ENCODE measurements at regions not wholly inside any gene's neighbourhood (a gene's known extent, or its start where the extent isn't known, plus 50 kb on each side); places are given as distances from the start of the nearest gene placed in this dataset.

DNA sequence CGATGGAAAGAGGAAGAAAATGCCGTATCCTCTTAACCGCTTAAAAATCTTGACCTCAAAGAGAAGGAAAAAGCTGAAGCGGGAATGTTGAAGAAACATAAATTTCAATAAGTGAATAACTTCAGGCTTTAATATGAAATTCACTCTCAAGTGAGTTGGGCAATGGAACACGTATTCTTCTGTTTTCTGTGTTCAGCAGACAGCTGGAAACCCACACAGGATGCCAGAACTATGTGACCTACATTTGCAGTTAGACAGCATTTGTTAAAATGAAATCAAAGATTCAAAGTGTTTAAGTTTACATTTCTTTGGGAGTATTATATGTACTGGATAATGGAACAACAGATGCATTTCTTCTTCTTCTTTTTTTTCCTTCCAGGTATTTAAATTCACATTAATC is 80.5 kb upstream of the SPATS2L start:
- ChIA-PET POLR2A (no interaction called here), CTCF (no interaction called here)
- in situ Hi-C loops (cut with HindIII; ENCODE audit: low pct_unique_long_range_greater_than_20kb, low sequenced_read_pairs) (no loop called here), intact Hi-C loops (cut with micrococcal nuclease; ENCODE audit: unreplicated experiment) (no loop called here)
- H3K27me3 ChIP-seq (ENCODE audit: control insufficient read depth, insufficient read depth, low read length): no peaks in the 10 kb centered on the region
- DNase-seq (ENCODE audit: low read depth, low spot score) (no peak), ATAC-seq (no peak)
- BruUV-seq (replicated peaks): no TSS peak
- no peak overlapping the region for H3K27ac ChIP-seq (ENCODE audit: low read length)
- H3K4me3 ChIP-seq (ENCODE audit: low read depth in 2 of 2, low read length in 2 of 2): no peak overlapping the region
- H3K36me3 ChIP-seq (ENCODE audit: control insufficient read depth, insufficient read depth, low read length): no peaks in the 10 kb centered on the region
- no peaks in the 10 kb centered on the region for H3K4me1 ChIP-seq (ENCODE audit: control insufficient read depth, insufficient read depth, low read length)
- TF ChIP-seq, protein P1, sequence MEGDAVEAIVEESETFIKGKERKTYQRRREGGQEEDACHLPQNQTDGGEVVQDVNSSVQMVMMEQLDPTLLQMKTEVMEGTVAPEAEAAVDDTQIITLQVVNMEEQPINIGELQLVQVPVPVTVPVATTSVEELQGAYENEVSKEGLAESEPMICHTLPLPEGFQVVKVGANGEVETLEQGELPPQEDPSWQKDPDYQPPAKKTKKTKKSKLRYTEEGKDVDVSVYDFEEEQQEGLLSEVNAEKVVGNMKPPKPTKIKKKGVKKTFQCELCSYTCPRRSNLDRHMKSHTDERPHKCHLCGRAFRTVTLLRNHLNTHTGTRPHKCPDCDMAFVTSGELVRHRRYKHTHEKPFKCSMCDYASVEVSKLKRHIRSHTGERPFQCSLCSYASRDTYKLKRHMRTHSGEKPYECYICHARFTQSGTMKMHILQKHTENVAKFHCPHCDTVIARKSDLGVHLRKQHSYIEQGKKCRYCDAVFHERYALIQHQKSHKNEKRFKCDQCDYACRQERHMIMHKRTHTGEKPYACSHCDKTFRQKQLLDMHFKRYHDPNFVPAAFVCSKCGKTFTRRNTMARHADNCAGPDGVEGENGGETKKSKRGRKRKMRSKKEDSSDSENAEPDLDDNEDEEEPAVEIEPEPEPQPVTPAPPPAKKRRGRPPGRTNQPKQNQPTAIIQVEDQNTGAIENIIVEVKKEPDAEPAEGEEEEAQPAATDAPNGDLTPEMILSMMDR (IDR thresholded peaks at IDR 0.05): no peak
- no peak for TF ChIP-seq SIN3A (IDR thresholded peaks at IDR 0.05; ENCODE audit: borderline replicate concordance, insufficient read depth, low read depth, low read length)
- TF ChIP-seq TCF7L2 (IDR thresholded peaks at IDR 0.05; ENCODE audit: low read depth, low read length): no peak
- TF ChIP-seq POLR2AphosphoS5 (IDR thresholded peaks at IDR 0.05; ENCODE audit: low read depth, low read length): no peak
- TF ChIP-seq, protein P2, sequence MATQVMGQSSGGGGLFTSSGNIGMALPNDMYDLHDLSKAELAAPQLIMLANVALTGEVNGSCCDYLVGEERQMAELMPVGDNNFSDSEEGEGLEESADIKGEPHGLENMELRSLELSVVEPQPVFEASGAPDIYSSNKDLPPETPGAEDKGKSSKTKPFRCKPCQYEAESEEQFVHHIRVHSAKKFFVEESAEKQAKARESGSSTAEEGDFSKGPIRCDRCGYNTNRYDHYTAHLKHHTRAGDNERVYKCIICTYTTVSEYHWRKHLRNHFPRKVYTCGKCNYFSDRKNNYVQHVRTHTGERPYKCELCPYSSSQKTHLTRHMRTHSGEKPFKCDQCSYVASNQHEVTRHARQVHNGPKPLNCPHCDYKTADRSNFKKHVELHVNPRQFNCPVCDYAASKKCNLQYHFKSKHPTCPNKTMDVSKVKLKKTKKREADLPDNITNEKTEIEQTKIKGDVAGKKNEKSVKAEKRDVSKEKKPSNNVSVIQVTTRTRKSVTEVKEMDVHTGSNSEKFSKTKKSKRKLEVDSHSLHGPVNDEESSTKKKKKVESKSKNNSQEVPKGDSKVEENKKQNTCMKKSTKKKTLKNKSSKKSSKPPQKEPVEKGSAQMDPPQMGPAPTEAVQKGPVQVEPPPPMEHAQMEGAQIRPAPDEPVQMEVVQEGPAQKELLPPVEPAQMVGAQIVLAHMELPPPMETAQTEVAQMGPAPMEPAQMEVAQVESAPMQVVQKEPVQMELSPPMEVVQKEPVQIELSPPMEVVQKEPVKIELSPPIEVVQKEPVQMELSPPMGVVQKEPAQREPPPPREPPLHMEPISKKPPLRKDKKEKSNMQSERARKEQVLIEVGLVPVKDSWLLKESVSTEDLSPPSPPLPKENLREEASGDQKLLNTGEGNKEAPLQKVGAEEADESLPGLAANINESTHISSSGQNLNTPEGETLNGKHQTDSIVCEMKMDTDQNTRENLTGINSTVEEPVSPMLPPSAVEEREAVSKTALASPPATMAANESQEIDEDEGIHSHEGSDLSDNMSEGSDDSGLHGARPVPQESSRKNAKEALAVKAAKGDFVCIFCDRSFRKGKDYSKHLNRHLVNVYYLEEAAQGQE (IDR thresholded peaks at IDR 0.05; ENCODE audit: insufficient read depth in 1 of 2, low read depth in 2 of 2, low read length in 1 of 2): no peak
- H3K9me3 ChIP-seq (ENCODE audit: control insufficient read depth, insufficient read depth, low read depth, low read length): no peaks in the 10 kb centered on the region

DNA sequence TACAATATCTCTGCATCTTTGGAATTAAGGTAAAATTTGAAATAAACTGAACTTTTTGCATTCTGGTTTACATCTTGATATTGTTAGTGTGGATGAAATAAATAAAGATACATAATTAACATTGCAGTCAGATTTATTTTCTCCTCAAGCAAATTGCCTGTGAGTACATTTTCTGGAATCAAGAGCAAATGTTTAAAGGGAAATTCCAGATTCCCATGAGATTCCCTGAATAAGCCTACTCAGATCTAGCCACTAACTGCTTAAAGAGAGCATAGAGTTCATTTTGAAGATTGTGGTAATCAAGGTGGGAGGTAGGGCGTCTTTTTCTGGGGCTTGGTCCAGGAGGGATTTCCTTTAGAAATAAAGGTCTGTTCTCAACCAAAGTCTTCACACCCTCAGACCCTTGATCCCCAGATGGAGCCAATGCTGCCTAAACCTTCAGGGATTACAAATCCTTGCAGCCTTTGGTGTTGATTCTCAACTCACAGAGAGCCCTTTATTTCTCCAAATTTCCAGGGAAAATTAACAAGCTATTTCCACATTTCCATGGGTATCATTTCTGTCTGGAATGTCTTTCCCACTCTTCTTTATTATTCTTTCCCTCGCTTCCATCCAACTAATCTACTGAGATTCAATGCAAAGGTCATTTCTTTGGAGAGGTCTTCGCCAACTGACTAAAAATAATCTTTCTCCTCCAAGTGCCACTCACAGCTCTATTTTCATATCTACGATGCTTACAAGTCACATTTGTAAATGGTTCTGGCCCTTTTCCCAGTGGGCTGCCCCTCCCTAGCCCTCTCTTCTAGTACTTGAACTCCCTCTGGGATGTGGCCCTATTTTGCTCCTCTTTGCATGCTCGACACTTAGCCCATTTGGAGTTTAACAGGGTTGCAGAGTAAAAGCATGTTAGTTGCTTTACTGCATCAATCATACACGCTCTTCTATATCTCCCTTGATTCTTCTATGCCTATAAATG is 79.8 kb upstream of the SPATS2L start:
- H3K27ac ChIP-seq (ENCODE audit: low read length): no peak overlapping the region
- no peak for ATAC-seq
- no peaks in the 10 kb centered on the region for H3K36me3 ChIP-seq (ENCODE audit: control insufficient read depth, insufficient read depth, low read length)
- H3K9me3 ChIP-seq (ENCODE audit: control insufficient read depth, insufficient read depth, low read depth, low read length): no peaks in the 10 kb centered on the region
- no peaks in the 10 kb centered on the region for H3K4me1 ChIP-seq (ENCODE audit: control insufficient read depth, insufficient read depth, low read length)
- in situ Hi-C loops (cut with HindIII; ENCODE audit: low pct_unique_long_range_greater_than_20kb, low sequenced_read_pairs) (no loop called here), intact Hi-C loops (cut with micrococcal nuclease; ENCODE audit: unreplicated experiment) (no loop called here)
- ChIA-PET POLR2A (no interaction called here), CTCF (interaction anchor here (0.7 kb wide), 1 partner anchor 15 kb away, joined by 5 read pairs; no protein-coding TSS in a partner anchor)
- no peaks in the 10 kb centered on the region for H3K27me3 ChIP-seq (ENCODE audit: control insufficient read depth, insufficient read depth, low read length)
- H3K4me3 ChIP-seq (ENCODE audit: low read depth in 2 of 2, low read length in 2 of 2): no peak overlapping the region
- BruUV-seq (replicated peaks): no TSS peak
- DNase-seq (ENCODE audit: low read depth, low spot score): no peak
- no peak for TF ChIP-seq TCF7L2 (IDR thresholded peaks at IDR 0.05; ENCODE audit: low read depth, low read length)

DNA sequence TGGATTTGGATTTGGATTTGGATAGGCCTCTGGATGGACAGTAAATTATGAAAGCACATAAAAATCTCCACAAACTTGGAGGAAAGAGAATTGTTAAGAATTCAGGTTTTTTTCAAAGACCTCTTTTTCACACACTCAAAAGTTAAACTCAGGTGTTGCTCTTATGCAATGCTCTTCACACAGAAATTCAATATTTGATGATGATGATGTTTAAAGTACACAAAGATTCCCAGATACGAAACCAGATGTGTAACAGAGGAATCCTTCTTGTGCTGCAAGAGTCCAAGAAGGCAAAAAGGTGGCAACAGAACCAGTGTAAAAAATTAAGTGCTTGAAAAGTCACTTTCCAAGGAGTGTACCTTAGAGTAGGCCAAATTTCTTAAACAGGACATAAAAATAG is 75.8 kb upstream of the SPATS2L start:
- H3K27ac ChIP-seq (ENCODE audit: low read length): no peak overlapping the region
- H3K36me3 ChIP-seq (ENCODE audit: control insufficient read depth, insufficient read depth, low read length): no peaks in the 10 kb centered on the region
- ChIA-PET CTCF (no interaction called here), POLR2A (no interaction called here)
- in situ Hi-C loops (cut with HindIII; ENCODE audit: low pct_unique_long_range_greater_than_20kb, low sequenced_read_pairs) (no loop called here), intact Hi-C loops (cut with micrococcal nuclease; ENCODE audit: unreplicated experiment) (no loop called here)
- TF ChIP-seq SIN3A (IDR thresholded peaks at IDR 0.05; ENCODE audit: borderline replicate concordance, insufficient read depth, low read depth, low read length) (no peak), POLR2AphosphoS5 (IDR thresholded peaks at IDR 0.05; ENCODE audit: low read depth, low read length) (no peak), TCF7L2 (IDR thresholded peaks at IDR 0.05; ENCODE audit: low read depth, low read length) (no peak)
- TF ChIP-seq, protein P2 (IDR thresholded peaks at IDR 0.05; ENCODE audit: insufficient read depth in 1 of 2, low read depth in 2 of 2, low read length in 1 of 2): no peak
- TF ChIP-seq, protein P1 (IDR thresholded peaks at IDR 0.05): no peak
- H3K9me3 ChIP-seq (ENCODE audit: control insufficient read depth, insufficient read depth, low read depth, low read length): no peaks in the 10 kb centered on the region
- H3K27me3 ChIP-seq (ENCODE audit: control insufficient read depth, insufficient read depth, low read length): no peaks in the 10 kb centered on the region
- BruUV-seq (replicated peaks): no TSS peak
- H3K4me3 ChIP-seq (ENCODE audit: low read depth in 2 of 2, low read length in 2 of 2): no peak overlapping the region
- ATAC-seq (no peak), DNase-seq (ENCODE audit: low read depth, low spot score) (no peak)
- no peaks in the 10 kb centered on the region for H3K4me1 ChIP-seq (ENCODE audit: control insufficient read depth, insufficient read depth, low read length)
